GM19035 (cell line): ENCODE measurements at regions not wholly inside any gene's neighbourhood (a gene's known extent, or its start where the extent isn't known, plus 50 kb on each side); places are given as distances from the start of the nearest gene placed in this dataset.

Experiments used
- ATAC-seq: cut with Tn5 transposase; IDR thresholded peaks from one replicate; pipeline ENCODE4 v1.9.1; 2021; ENCODE audit not compliant: unreplicated experiment

DNA sequence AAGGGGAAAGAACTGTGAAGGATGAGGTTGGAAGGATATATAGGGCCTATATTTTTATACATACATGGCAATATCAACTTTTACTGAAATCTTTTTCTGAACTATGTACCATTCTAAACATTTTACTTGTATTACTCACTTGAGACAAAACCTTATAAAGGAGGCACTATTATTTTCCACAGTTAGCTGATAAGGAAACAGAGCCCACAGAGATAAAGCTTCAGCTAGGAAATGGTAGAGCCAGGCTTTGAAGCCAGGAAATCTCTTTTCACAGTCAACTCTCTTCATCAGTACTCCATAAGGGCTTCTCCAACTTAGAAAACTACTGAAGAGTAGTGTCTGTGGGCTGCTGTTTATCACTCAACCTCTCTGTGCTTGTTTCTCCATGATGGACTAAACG is 613.7 kb downstream of the PRELID2 start:
- no peak for ATAC-seq

GRCh38 chr5:145220481-145220880 is 614.7 kb downstream of the PRELID2 start:
- no peak for ATAC-seq

DNA sequence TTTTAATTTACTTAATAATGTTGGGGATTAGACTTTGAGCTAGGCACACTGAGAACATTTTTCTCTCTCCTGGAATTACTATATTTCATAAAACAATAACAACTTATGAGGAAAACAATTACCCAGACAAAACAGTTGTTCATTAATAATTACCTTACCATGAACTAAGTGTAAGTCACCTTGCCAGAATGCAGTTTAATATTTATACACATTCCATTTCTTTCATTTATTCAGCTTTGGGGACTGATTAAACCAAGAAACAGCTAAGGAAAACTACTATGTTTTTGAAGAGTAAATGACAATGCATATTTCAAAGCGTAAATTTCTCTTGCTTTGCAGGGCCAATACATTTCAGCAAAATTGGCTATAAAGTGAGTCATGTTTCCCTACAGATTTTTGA is 616.2 kb downstream of the PRELID2 start:
- no peak for ATAC-seq

DNA sequence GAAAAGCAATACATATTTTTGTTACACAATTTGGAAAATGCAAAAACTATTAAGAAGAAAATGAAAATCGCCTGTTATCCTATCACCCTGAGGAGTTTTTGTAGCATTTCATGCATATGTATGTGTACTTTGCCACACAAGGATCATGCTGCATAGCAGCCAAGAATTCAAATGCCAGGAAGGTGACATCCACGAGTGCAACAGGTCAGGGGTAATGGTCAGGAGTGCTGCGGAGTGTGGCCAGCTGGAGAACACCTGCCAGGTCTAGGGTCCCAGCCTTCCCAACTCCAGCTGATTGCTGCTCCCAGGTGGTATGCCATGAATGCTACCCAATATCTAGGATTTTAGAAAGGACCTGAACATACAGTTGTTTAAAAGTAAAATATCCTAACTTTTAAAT is 617.1 kb downstream of the PRELID2 start:
- ATAC-seq, result no peak

GRCh38 chr5:145210020-145210419 is 625.1 kb downstream of the PRELID2 start:
- no peak for ATAC-seq

DNA sequence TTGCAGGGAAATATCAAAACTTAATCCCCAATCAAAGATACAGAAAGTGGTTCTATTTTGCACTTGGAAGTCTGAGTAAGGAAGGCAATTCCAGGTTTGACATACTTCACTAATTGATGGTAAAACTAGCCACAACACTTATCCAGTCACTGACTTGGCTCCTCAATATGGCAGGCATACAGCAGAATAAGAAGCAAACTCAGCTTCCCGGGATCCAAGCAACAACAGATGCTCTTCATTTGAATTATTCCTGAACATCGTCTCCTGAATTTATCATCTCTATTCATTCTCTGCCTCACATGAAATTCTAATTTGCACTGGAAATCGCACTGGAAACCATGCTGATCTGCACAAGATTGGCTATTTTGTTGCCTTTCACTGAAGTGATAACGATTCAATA is 629.6 kb downstream of the PRELID2 start:
- no peak for ATAC-seq

DNA sequence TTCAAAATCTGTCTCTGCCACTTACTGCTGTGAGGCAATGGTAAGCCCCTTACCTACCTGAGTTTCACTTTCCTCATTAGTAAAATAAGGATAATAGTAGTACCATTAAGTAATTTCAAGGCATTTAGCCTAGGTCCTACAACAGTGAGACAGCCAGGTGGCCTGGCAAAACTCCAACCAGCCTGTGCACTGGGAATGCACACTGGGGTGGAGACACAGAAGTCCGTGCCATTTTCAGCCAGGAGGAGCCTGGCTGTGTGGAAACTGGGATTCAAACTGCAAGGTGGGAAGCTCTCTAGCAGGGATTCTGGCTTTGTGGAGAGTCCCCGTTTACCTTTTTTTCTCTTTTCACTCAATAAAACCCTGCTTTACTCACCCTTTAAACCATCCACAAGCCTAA is 630.4 kb downstream of the PRELID2 start:
- no peak for ATAC-seq

GRCh38 chr5:145203193-145203592 is 631.9 kb downstream of the PRELID2 start:
- ATAC-seq, result no peak

DNA sequence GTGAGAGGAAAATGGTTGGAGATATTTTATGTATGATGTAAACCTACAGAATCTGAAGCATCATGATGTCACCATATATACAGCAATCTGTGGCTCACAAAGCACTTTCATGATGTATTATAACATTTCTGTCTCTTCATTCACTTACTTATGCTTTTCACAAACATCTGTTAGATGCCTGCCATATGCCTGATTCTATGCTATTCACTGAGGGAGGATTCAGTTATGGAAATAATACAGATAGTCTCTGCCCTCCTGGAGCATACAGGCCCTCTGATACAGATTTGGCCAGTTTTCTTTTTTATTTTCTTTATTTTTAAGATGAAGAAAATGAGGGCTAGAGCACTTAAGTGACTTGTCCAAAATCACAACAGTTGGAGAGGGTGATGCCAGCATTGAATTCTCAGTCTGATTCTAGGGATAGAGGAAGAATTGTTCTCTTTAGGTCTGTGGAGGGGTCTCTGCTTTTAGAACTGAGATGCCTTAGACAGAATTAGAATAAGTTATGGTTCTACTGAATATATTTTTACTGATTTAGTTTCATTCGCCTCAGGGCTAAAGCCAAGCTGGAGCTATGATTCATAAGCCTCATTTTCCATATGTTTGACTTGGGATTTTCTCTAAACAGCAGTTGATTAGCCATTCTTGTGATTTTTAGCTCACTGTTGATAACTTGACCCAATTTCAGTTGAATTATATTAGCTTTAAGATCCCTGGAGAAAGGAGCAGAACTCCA is 636.4 kb downstream of the PRELID2 start:
- no peak for ATAC-seq

DNA sequence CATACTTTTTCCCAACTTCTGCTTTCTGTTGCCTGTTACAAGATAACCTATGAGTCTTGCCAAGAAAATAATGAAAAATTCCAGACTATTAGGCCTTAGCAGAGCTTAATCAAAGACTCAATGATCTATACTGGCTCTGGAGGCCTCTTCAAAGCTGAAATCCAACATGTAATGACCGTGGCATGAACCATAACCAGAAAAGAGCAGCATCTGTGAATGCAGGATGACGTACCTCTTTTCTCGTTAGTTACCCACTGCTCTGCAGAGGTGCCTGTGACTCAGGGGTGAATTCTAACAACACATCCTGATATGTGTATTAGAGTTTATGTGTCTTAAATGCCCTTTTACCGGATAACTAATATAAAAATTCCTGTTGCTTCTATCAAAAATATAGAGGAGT is 645.4 kb downstream of the PRELID2 start:
- no peak for ATAC-seq

GRCh38 chr5:145180371-145180770 is 654.8 kb downstream of the PRELID2 start:
- ATAC-seq, result no peak

DNA sequence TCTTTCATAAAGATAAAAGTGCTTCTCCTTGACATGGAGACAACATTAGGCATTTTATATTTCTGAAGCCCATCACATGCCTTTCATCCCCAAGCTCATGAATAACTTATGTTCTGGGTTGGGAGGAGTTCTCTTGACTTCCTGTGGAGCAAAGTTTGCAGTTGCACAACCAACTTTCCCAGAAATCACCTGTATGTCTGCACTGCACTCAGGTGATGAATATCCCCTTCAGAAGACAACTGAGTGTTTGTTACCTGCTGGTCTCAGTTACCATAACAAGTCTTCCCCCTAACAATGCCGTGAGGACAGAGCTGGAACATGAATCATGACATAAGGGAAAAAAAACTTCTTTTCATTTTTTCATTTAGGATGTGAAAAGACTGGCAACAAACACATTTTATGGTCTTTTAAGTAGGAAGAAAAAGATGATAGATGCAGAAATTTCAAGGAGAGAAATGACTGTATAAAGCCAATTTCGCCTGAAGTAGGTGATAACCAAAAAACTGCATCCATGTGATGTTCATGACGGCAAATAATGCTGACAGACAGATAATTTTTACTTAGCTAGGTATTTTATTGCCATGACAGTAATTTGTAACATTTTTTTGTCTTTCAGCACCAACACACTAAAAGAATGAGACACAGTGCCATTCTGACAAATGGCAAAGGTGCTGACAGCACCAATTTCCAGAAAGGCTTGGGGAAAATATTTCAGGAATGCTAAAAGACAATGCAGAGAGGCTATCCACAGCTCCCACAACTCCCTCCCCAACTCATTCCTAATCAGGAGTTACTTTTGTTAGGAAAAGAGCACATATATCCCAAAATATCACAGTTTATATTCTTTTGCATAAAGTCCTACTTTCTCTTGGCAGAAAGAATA is 656.3 kb downstream of the PRELID2 start:
- no peak for ATAC-seq

GRCh38 chr5:145176041-145176440 is 659.1 kb downstream of the PRELID2 start:
- ATAC-seq, result no peak

DNA sequence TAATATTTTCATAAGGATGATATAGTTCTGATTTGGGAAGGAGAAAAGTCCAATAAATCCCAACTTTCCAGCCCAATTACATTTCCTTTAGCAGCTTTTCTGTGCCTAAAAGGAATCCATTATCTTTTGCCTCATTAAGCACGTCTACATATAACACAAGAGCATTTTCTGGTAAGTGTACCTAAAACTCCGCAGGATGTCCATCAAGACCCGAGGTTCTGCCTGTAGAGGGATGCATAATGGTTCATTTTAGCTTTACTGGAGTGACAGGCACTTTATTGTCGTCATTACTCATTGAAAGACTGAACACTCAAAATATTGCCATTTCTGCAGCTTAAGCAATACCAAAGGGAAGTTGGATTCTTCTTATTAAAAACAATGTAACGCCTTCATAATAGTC is 669.0 kb downstream of the PRELID2 start:
- ATAC-seq, result no peak

DNA sequence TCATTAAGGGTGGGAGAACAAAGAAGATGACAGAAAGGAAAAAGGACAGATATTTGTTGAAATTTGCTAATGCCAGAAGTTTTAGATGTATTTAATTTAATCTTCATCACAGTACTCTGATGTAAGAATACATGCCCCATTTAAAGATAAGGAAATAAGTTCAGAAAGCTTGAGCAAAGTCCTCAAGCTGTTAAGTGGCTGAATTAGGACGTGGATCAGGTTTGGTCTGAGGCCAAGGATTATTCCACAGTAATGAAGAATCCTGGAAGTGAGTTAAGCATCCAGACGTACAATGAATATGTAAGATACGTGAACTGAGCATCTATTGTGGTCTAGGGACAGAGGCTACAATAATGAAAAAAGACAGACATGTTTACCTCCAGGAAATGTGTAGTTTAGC is 671.3 kb downstream of the PRELID2 start:
- ATAC-seq, result no peak

DNA sequence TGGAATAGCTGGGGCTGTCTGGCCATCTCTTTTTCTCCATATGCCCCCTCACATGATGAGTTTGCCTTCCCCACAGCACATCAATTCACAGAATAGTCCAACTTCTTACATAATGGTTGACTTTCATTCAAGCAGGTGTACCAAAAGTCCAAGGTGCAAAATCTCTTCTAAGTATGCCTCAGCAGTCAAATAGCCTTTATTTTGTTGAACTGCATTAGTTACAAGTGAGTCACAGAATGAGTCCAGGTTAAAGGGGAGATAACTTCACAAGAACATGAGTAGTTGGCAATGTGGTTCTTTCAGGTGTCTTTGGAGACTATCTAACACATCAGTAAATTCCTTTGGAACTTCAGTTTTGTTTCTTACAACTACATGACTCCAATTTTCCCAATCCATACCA is 672.5 kb downstream of the PRELID2 start:
- no peak for ATAC-seq

DNA sequence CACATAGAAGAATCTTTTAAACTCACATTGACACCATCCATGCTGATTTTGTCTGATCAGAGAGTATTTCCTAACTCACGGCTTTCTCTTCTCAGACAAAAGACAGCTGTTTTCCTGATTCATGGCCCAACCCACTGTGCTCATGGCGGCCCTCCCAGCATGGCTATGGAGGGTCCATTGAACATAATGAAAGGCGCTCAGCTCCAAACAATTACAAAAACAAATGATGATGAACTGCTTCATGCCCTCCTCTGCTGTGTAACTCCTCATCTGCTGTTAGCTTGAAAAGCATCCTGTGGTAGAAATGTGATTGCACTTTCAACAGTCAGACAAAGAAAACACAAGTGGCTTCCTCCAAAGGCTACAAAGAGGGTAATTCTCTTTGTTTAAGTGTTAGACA is 673.8 kb downstream of the PRELID2 start:
- ATAC-seq, result no peak

DNA sequence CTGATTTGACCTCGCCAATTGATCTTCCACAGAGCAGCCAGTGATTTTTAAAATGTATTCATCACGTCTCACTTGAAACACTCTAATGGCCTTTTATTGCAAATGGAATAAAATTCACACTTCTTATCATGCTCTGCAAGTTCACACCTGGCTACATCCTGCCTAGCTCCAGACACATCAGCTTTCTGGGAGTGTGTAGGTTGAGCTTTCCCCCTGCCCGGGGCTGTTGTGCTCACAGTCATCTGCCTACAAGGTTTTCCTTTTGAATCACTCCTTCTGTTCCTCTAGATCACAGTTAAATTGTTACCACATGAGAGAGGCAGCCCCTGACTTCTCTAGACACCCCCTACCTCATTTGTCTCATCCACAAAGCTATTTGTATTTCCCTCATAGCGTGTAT is 674.5 kb downstream of the PRELID2 start:
- ATAC-seq, result no peak

- no peak for ATAC-seq
These were observed 676.4 kb downstream of the PRELID2 start for GRCh38 chr5:145158730-145159129.

DNA sequence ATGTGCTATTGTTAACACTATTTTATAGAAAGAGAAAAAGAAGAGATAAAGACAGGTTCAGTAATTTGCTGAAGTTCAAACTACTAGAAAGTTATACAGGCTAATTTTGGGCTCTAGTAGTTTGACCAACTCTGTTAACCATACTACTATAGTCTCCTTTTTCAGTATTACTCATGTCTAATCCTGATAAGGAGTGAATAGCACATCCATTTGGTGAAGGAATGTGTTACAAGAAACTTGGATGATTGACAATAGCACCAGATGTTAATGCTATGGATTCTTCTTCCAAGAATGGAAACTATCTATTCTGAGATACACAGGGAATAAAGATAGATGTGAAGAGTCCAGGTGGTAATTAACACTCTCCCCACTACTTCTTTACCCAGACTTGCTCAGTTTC is 677.3 kb downstream of the PRELID2 start:
- ATAC-seq, result no peak

DNA sequence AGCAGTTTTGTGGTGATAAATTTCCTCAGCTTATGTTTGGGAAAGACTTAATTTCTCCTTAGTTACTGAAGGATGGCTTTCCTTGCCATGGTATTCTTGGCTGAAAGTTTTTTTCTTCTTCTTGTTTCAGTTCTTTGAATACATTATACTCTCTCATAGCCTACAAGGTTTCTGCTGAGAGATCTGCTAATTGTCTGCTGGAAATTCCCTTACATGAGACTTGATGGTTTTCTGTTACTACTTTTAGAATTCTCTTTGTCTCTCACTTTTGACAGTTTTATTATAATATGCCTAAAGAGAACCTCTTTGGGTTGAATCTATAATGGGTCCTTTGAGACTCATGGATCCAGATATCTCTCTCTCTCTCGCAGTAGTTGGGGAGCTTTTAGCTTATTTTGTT is 693.6 kb downstream of the PRELID2 start:
- ATAC-seq, result no peak

DNA sequence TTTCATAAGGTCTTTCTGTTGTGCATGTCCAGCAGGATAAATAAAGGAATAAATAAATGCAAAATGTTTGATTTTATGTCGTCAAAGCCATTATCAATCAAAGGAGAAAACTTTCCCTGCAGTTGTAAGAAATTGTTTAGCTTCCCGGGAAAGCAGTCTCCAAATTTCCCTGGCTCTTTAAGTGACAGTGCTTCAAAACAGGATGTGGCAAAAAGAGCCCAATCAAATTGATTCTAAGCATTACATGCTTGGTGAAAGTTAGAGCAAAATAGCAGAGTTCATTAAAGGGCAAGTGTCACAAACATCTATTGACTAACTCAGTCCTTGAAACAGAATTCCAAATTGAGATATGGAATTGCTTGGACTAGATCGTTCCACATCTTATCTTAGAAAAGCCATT is 704.1 kb downstream of the PRELID2 start:
- ATAC-seq, result no peak
